ENCODE measurements at regions not wholly inside any gene's neighbourhood (a gene's known extent, or its start where the extent isn't known, plus 50 kb on each side); places are given as distances from the start of the nearest gene placed in this dataset.
"Not testable (repeated sequence)": the region's sequence is repeated elsewhere in the genome, so short reads cannot be mapped to it uniquely, and the experiment has no call there.

DNA sequence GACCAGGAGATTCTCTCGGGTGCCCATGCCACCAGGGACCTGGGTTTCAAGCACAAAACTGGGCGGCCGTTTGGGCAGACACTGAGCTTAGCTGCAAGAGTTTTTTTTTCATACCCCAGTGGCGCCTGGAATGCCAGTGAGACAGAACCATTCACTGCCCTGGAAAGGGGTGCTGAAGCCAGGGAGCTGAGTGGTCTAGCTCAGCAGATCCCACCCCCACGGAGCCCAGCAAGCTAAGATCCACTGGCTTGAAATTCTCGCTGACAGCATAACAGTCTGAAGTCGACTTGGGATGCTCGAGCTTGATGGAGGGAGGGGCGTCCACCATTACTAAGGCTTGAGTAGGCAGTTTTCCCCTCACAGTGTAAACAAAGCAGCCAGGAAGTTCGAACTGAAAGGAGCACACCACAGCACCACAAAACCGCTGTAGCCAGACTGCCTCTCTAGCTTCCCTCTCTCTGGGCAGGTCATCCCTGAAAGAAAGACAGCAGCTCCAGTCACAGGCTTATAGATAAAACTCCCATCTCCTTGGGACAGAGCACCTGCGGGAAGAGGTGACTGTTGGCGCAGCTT lies 157.7 kb downstream of the GIPC2 start:
- H3K9me3 Mint-ChIP-seq; H3K36me3 Mint-ChIP-seq (ENCODE audit: low read depth); POLR2A ChIA-PET; intact Hi-C loops (cut with micrococcal nuclease); H3K27me3 Mint-ChIP-seq; CTCF ChIA-PET; H3K4me1 Mint-ChIP-seq (ENCODE audit: low read depth); H3K4me3 Mint-ChIP-seq; H3K27ac Mint-ChIP-seq; DNase-seq; ATAC-seq: not testable (repeated sequence)

DNA sequence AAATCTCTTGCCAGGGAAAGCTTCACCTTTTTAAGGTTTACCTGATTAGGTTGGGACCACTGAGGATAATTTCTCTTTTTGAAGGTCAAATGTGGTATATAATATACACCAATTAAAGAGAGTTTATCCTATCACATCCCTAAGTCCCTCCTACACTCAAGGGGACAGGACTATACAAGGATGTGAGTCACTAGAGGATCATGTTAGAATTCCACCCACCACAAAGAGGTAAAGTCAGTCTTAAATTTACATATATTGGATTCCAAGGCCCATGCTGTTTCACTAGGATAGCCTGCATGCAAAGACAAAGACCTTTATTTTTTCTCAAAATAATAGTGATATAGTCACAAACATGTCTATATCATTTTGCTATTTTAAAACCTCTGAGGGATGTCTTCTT lies 164.4 kb downstream of the GIPC2 start:
- intact Hi-C loops (cut with micrococcal nuclease), result no loop called here

DNA sequence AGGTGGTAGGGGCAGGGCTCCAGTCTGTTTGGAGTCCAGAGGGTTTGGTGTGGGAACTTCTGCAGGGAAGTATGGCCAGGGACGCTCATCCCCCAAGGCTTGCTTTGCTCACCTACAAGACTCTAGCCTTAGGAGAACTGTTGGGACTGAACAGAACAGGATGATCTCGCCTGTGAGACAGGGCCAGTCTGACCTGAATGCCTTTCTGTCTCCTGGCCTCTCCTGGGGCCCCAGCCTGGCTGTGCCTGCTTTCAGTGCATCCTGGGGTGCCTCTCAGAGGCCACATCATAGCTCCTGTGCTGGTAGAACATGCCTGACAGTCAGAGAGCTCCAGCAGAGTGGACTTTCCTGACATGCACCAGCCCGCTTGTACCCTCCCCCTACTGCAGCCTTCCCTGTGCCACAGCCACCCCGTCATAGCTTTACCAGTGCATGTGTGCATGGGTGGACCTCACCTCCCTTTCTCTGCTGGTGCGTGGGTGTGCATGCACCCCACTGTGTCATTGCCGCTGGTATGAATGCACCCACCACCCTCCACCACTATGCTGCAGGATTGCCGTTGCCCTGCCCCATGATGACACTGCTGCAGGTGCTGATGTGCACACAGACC lies 165.8 kb downstream of the GIPC2 start:
- POLR2A ChIA-PET, result no interaction called here
- TF ChIP-seq, protein P1, sequence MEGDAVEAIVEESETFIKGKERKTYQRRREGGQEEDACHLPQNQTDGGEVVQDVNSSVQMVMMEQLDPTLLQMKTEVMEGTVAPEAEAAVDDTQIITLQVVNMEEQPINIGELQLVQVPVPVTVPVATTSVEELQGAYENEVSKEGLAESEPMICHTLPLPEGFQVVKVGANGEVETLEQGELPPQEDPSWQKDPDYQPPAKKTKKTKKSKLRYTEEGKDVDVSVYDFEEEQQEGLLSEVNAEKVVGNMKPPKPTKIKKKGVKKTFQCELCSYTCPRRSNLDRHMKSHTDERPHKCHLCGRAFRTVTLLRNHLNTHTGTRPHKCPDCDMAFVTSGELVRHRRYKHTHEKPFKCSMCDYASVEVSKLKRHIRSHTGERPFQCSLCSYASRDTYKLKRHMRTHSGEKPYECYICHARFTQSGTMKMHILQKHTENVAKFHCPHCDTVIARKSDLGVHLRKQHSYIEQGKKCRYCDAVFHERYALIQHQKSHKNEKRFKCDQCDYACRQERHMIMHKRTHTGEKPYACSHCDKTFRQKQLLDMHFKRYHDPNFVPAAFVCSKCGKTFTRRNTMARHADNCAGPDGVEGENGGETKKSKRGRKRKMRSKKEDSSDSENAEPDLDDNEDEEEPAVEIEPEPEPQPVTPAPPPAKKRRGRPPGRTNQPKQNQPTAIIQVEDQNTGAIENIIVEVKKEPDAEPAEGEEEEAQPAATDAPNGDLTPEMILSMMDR (IDR thresholded peaks at IDR 0.05), result no peak
- CTCF ChIA-PET, result no interaction called here
- H3K27ac Mint-ChIP-seq, result no peak overlapping the region
- intact Hi-C loops (cut with micrococcal nuclease), result no loop called here
- no peak for ATAC-seq
- H3K27me3 Mint-ChIP-seq, result peaks cover 2% of the 10 kb centered on the region
- H3K9me3 Mint-ChIP-seq, result peaks cover 1% of the 10 kb centered on the region
- DNase-seq, result no peak
- H3K4me1 Mint-ChIP-seq (ENCODE audit: low read depth), result no peaks in the 10 kb centered on the region
- H3K36me3 Mint-ChIP-seq (ENCODE audit: low read depth), result no peaks in the 10 kb centered on the region
- no peak overlapping the region for H3K4me3 Mint-ChIP-seq

More for the DNA sequence above, 164.4 kb downstream of the GIPC2 start:
- no peak overlapping the region for H3K27ac Mint-ChIP-seq
- no peaks in the 10 kb centered on the region for H3K4me1 Mint-ChIP-seq (ENCODE audit: low read depth)
- ChIA-PET CTCF (no interaction called here), POLR2A (no interaction called here)
- H3K9me3 Mint-ChIP-seq, result peaks cover under 1% of the 10 kb centered on the region
- H3K36me3 Mint-ChIP-seq (ENCODE audit: low read depth), result no peaks in the 10 kb centered on the region
- no peak overlapping the region for H3K4me3 Mint-ChIP-seq
- DNase-seq (no peak), ATAC-seq (no peak)
- TF ChIP-seq, protein P1 (IDR thresholded peaks at IDR 0.05), result no peak
- H3K27me3 Mint-ChIP-seq, result peaks cover 2% of the 10 kb centered on the region

DNA sequence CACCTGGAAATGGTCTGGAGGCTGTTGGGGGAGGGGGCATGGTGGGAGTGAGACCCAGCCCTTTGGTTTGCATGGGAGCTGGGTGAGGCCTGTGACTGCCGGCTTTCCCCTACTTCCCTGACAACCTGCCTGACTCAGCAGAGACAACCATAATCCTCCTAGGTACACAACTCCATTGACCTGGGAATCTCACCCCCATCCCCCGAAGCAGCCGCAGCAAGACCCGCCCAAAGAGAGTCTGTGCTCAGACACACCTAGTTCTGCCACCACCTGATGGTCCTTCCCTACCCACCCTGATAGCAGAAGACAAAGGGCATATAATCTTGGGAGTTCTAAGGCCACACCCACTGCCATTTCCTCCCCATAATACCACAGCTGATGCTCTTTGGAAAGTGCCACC lies 168.6 kb downstream of the GIPC2 start:
- ChIA-PET CTCF (no interaction called here), POLR2A (no interaction called here)
- no peaks in the 10 kb centered on the region for H3K4me1 Mint-ChIP-seq (ENCODE audit: low read depth)
- intact Hi-C loops (cut with micrococcal nuclease), result no loop called here
- TF ChIP-seq, protein P1 (IDR thresholded peaks at IDR 0.05), result no peak
- no peaks in the 10 kb centered on the region for H3K36me3 Mint-ChIP-seq (ENCODE audit: low read depth)
- no peak overlapping the region for H3K27ac Mint-ChIP-seq
- H3K9me3 Mint-ChIP-seq, result peaks cover 1% of the 10 kb centered on the region
- ATAC-seq (no peak), DNase-seq (no peak)
- H3K4me3 Mint-ChIP-seq, result no peak overlapping the region
- no peaks in the 10 kb centered on the region for H3K27me3 Mint-ChIP-seq

DNA sequence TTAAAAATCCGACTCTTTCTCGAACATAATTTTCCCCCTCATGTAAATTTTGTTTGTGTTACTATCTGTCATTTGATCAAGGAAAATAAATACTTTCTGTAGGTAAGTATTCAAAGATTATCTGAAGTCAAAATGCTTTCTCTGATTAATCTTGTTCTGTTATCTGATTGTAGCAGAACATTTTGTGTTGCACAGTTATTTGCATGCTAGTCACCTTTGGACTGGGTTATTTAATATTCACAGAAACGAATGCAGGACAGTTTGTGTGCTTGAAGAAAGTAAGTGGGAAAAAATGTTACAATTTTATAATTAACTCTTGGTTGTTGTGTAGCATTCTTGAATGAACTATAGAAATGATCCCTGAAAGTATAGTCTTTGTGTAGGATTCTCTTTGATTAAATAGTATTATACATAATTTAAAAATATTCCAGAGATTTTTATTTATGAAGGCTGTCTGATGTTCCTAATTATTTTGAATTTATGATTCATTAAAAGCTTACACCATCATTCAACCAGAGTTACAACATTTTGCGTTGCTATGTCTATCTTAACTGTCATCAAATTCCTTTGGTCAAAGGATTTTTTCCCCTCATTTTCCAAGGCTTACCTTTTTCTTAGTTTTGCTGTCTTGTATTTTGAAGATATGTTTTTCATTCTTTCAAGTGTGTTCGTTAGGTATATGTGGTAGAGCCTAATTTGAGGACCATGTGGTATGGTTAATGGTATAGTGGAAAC lies 176.6 kb downstream of the GIPC2 start:
- ChIA-PET POLR2A (no interaction called here), CTCF (no interaction called here)
- no peaks in the 10 kb centered on the region for H3K36me3 Mint-ChIP-seq (ENCODE audit: low read depth)
- H3K27ac Mint-ChIP-seq, result no peak overlapping the region
- H3K4me3 Mint-ChIP-seq, result no peak overlapping the region
- intact Hi-C loops (cut with micrococcal nuclease), result no loop called here
- no peaks in the 10 kb centered on the region for H3K4me1 Mint-ChIP-seq (ENCODE audit: low read depth)
- no peak for ATAC-seq
- H3K9me3 Mint-ChIP-seq, result no peaks in the 10 kb centered on the region
- peaks cover 3% of the 10 kb centered on the region for H3K27me3 Mint-ChIP-seq
- TF ChIP-seq, protein P1 (IDR thresholded peaks at IDR 0.05), result no peak
- no peak for DNase-seq

Data from activated CD8-positive, alpha-beta T cell treated with anti-CD3 and anti-CD28 coated beads for 36 hours (primary cell).